GM19043 (cell line): ENCODE measurements at regions not wholly inside any gene's neighbourhood (a gene's known extent, or its start where the extent isn't known, plus 50 kb on each side); places are given as distances from the start of the nearest gene placed in this dataset.

Source experiments
- ATAC-seq: cut with Tn5 transposase; IDR thresholded peaks from one replicate; pipeline ENCODE4 v1.9.1; 2021; ENCODE audit warnings: low read depth; ENCODE audit not compliant: unreplicated experiment

DNA sequence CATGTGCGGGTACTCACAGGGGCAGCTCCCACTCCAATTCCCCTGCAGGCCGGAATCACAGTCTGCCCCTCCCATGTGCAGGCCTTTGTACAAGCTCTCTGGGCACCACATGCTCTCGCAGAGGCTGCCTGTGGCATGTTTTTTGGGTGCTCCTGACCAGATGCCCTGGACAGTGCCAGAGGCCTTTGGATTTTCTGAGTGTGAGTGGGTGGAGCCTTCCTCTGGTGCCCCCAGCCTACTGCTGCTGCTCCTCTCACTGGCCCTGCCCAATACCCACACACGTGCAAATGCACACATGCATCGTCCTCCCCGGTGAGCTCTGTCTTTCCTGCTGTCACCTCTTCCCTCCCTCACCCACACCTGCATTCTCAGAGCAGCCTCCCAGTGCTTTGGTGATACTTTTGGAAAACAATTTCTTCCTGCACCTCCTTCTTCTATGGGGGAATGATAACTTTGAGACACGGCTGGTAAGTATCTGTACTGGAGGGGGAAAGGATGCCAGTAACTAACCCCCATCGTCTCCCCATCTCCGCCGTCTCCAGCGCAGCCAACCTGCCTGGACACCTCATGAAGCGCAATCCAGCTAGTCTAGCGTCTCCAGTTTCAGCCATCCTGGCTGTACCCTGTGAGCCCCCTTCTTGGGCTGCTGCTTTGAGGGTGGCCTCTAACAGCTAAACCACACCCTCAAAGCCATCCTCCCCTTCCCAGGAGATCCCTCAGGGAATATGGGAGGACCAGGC, 229.4 kb upstream of the TOPAZ1 start:
- ATAC-seq, result no peak

DNA sequence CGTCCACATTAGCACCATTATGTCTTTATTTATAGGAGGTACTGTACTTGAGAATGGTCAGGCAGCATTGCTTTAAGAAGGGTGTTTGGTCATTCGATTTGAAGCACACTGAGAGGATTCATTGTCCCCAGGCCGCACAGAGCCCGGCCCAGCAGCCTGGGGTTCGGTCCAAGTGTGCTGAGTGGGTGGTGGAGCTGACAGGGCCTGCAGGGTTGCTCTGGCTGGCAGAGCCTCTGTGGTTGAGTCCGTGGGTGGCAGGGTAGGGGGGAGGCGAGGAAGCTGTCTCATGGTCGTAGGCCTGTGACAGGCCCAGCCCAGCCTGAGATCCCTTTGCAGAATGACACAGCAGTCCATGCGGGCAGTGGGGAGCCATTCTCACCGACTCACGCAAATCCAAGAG, 227.7 kb upstream of the TOPAZ1 start:
- no peak for ATAC-seq

DNA sequence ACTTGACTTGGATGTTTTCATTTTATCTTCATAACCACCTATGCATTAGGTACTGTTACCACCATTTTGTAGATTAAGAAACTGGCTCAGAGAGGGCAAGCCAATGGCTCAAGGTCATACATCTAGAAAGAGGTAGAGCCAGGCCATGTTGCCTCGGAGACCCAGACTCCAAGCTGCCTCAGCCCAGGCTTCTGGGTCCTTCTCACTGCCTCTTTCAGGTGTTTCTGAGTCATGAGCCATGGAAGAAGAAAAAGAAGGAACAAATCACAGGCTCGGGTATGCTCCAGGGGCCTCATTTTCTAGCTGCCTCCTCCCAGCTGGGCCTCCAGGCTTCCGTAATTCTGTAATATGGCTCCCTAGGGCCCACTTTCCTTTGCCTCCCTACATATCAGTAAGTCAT, 226.5 kb upstream of the TOPAZ1 start:
- no peak for ATAC-seq

DNA sequence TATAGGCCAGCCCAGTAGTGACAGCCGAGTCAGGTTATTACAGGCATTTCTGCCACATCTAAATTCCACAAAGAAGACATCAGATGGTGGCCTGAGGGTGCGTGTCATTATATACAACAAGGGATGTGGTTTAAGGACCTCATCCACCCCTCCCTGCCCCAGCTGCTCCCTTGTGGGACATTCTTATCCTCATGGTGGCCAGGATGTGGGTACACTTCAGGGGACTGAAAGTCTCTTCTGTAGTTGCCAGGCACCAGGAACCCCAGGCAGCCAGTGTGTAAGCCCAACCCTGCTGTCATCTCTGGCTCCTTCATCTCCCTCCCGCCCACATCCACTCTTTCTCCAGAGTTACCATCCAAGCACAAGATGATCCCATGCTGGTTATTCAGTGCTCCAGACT, 224.9 kb upstream of the TOPAZ1 start:
- ATAC-seq, result no peak

DNA sequence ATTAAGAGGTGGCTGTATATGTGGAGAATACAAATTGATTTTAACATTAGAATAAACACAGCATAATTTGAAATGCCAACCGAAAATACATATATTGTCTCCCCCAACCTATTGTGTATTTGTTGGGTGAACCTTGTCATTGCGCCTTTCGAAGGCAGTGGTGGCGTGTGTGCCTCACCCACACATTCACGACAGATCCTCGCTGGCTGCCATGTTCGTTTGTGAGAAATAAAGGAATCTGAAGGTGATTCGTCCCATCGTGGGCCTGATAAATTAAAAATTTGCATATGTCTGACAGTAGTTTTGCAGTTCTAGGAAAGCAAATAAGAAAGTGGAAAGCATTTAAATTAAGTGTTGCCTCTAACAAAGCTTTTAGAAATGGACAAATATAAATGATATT, 222.8 kb upstream of the TOPAZ1 start:
- ATAC-seq, result no peak

DNA sequence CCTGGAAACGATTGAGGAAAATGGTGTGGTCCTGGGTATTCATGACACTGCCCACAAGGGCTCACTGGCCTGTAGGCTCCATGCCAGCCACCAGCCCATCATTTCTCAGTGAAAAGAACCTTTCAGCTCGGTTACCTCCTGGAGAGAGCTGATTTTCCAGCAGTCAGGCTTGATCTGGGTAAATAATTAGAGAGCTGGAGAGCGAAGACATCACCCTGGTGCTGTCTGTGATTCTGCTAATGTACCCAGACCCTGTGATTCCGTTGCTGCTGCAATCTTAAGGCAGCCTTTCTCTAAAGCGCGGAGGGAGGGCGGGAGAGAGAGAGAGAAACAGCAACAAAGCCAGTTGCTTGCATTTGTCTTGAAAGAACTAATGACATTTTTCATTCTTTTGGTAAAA, 221.9 kb upstream of the TOPAZ1 start:
- no peak for ATAC-seq

DNA sequence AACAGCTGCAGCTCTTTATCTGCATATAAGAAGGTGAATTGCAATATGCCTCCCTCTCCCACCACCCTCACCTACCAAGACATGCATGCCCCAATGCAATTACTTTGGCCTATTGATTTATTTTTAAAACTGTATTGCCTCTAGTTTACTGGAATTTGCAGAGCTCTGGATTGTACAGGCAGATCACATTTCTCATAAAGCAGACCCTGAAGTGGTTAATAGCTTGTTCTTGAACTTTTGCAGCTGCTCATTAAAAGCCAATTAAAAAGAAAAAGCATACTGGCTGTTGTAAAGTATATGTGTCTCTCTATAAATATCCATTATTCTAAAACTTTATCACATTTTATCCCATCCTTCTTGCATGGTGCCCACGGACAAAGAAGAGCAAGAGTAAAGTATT, 221.5 kb upstream of the TOPAZ1 start:
- no peak for ATAC-seq

DNA sequence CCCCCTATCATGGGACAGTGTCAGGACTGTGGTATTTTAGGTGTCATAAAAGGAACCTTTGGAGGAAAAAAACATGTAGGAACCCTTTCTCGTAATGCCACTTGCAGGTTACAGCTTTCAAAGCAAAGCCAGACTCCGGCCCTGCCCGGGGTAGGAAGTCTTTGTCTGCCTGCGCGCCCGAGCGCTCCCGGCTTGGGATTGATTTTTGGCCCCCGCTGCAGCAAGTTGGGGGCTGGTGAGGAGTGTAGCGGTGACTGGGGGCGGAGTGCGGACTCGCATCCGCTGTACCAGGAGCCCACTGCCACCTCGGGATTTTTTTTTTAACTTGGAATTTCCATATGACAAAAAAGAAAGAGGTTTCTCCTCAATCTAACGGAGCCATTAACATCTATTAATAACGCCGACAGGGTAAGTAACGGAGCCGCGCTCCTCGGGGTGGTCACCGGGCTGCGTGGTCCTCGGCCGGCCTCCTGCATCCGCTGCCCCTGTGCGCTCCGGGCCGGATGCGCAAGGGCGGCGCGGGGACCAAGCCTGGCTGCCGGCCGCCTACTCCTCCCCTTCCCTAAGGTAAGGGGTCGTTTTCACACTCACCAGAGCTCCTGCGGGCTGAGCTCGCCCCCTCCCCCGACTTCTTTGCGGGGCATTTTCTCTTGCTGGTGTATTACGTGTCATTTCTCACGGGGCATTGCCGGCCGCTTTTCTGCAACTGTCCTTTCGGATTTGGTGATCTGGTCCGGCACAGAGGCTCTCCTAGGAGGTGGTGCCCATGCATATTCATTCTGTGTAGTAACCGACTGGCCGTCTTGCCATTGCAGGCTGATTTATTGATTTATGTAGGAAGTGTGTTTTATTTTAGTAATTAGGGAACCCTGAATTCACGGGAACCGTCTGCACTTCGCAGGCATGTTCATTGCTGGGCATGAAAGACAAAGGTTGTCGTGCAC, 219.8 kb upstream of the TOPAZ1 start:
- ATAC-seq, result no peak

DNA sequence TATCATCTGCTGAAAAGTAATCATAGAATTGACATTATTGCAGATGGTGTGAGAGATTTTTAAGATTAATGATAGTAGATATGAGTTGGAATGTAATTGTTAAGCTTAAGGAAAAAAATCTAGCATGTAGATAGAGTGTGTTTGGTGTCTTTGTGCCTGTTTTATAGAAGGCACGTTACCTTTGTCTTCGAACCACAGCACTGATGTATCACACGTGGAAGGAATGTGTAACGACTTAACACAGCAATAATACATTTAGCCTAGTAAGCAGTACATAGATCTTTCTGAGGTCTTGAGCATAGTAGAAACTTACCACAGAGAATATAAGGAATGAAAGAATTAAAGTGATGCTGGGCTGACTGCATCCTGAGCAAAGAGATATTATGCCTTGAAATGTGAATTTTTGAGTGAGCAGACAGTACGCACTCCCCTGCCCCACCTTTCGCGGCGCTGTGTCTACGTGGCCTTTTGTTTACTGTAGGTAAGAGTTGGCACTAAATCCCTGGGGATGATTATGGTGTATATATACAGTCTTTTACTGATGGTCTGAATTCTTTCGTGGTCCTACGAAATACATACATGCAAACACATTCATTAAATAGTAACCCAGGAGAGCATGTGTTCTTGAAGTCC, 217.6 kb upstream of the TOPAZ1 start:
- no peak for ATAC-seq

DNA sequence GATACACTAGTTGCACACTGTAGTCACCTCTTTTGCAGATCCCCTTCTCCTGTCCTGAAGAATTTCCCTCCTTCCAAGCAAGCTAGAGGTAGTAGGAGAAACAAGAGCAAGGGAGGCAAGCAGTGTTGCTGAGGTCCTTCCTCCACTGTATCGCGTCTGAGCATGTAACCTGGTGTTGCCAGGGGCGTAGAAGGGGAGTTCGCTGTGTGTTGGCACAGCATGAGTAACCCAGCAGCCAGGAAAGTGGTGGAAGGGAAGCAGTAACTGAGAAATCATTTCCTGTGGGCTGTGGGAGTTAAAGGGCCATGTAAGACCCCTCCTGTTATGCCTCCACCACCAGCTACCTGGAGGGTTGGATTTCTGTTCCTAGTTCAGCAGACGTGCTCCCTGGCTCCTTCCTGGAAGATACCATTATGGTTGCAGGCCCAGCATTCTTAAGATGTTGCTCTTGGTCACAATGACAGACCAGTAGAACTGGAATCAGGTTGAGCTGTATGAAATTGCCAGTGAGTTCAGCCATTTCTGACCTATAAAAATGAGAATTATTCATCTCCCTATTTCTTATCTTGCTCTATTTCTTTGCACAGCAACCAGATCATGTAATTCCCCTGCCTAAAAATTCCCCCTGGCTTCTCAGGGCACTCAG, 215.3 kb upstream of the TOPAZ1 start:
- no peak for ATAC-seq

DNA sequence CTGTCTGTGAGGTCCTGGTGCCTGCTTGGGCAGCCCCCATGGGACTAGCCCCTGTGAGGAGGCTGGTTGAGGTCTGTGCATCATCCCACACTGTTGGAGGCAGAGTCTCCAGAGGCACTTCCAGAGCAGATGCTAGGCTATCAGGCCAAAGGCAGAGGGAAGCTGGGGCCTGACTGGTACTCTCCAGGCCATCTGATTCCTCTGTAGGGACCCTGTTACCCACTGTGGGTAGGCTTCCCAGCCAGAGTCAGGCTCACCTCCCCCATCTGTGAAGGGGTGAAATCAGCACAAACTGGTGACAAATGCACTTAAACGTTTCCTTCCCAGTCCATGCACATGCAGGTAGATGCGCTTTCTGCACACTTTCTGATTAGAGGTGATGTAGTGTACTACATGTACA, 212.6 kb upstream of the TOPAZ1 start:
- ATAC-seq, result no peak

DNA sequence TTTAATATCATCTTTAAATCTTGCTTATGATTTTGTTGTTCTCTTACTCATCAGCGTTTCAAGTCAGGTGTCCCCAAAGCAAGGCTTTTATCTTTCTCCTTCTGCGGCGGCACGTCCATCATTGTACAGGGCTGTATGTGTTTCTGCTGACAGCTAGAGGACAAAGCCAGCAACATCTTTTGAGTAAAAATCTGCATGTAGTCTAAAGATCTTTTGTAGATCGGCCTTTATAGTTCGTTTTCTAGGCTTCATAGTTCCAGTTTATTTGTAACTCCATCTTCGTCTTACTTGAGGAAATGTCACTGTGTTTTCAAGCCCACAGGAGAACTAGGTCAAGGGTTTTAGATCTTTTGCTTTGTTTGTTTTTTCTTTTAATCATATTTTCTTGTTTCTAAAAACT, 211.4 kb upstream of the TOPAZ1 start:
- ATAC-seq, result no peak

DNA sequence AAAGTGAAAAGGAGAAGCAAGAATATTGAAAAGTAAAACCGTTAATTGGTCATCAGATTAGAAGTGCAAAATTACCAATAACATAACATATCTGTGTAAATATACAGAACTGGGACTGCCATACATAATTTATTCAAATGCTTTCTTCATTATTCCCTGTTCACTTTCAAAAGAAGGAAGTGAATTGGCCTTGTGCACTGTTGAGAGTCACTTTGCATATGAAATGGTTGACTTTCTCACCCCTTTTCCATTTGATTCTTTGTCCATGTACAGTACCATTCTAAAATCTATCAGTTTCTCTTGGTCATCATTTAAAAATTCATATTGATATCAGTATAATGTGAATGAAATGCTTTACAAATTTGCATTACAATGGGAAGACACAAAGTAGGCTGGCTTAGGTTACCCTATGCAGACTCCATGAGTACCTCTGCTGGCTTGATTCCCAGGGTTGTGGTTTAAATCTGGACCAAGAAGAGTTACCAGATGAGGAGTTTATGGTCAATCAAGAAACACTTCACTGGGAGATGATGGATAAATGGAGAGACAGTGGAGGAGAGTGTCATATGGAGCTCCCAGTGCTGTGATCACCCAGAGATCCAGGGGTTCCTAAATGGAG, 210.9 kb upstream of the TOPAZ1 start:
- no peak for ATAC-seq

DNA sequence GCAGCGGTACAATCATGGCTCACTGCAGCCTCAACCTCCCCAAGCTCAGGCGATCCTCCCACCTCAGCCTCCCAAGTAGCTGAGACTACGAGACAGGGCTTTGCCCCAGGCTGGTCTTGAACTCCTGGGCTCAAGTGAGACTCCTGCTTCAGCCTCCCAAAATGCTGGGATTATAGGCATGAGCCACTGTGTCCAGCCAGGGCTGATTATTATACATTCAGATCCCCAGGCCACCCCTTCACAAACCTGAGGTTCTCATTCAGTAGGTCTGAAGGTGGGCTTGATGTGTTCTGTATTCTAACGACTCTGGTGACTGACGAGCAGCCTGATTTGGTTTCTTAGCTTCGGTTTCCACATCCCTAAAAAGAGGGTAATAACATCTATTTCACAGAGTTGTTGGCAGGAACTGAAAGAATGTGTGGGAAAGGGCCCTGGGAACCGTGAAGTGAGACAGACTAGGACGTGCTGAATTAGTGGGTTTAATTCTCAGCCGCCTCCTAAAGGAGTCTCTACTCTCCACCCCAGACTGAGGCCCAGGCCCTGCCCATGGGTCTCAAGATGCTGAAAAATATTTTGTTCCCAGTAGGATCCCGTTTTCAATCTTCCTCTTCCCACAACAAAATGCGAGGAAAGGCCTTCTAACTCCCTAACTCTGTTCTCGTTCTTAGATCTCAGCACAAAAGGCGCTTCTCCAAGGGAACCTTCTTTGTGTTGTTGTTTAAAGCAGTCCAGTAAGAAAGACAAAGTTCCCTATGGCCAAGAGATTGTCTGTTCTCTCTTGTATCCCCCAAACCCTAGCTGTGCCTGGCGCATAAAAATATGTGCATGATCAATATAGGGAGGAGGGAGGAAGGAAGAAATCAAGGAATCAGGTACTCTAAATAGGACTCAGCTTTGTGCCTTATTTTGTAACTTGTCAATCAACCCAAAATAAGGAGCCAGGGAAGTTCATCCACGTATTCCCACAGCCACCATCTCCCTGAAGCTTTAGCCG, 210.0 kb upstream of the TOPAZ1 start:
- ATAC-seq, result no peak

DNA sequence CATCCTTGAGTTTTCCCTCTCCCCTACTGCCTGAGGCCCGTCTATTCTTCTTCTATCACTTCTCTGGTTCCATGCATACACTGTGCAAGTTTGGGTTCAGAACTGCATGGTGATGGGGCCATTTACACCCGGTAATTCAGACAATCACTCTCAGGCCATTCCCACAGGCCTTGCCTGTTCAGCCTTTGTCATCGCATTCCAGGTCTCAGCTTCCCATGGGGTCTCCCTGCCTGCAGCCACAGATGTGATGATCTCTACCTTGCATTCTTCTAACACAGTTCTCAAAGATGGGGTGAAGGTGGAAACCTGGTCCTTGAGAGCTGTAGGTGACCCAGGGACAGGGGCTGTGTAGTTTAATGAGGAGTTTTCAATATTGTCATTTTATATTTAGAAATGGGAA, 209.2 kb upstream of the TOPAZ1 start:
- no peak for ATAC-seq

DNA sequence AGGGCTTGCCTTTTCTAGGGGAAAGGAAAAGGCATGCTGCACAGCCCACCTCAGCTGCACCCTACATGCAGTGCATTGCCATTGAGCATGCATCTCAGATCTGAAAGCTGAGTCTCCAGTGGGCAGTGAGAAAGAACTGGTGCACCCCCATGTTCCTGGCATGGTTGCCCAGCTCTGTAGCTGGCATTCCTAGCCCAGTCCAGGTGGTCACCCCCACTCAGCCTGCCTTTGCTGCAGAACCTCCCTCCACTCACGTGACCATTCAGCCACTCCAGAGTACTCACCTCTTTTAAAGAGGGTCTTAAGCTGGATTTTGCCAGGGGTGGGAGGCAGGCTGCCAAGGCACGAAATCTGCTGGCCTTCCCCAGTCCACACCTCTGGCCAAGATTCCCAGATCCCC, 208.6 kb upstream of the TOPAZ1 start:
- no peak for ATAC-seq

DNA sequence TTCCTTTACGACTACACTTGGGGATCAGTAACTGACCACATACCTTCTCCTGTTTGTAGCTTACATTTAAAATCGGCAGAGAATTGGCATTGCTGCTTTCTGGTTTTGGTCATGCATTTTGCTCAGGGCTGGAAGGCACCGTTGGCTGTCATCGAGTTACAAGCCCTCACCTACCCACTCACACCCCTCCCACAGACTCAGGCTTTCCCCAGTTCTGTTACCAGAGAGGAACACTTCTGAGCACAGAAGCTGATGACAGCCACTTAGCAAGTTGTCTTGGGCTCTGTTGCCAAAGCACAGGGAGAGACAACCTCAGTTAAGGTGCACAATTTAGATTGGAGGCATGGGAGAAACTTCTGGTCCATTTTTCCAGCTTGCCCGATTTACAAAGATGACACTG, 204.8 kb upstream of the TOPAZ1 start:
- ATAC-seq, result no peak

DNA sequence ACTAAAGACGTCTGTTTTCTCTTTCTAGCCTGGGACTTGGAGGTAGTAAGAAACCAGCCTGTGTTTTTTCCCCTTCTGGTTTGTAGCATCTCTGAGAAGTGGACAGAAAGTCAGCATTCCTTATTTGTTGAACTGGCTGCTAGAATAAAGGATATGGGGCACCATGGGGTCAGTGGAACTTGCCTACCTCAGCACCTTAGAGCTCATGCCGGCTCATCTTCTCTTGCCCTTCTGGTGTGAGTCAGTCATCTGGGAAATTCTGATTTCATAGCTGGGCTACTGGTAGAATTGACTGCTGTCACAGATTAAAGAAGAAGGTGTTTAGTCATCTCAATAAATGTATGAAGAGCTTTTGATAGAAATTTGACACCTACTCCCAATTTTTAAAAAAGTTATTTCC, 202.7 kb upstream of the TOPAZ1 start:
- no peak for ATAC-seq

DNA sequence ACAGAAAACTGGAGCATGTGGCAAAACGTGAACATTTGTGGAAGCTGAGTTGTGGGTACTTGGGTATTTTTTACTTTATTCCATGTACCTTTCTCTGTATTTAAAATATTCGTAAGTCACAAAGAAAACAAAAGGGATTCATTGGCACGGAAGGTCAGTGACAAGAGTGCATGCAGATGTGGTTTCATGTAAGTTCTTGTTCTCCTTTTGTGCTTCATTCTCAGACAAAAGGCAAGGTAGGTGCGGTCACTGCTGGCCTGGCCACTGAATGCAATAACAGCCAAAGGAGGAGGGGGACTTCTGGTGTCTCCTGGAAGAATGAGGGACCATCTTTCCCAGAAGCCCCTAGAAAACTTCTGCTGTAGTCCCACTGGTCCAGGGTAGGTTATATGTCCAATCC, 200.0 kb upstream of the TOPAZ1 start:
- ATAC-seq, result no peak
